Neural cell (in vitro differentiated cells): ENCODE measurements at regions not wholly inside any gene's neighbourhood (a gene's known extent, or its start where the extent isn't known, plus 50 kb on each side); places are given as distances from the start of the nearest gene placed in this dataset.

Experiments used
- H2AFZ ChIP-seq: fragments of 200-600, 300-800 bp; sonication (generic), shearing (Covaris generic); 2 replicates; pipeline ENCODE4 v1.6.0; 2014; ENCODE audit warnings: low read depth, mild to moderate bottlenecking, antibody characterized with exemption, low read length, moderate library complexity
- H3F3A ChIP-seq: fragments of 200-600 bp; shearing (Covaris generic); 2 replicates; pipeline ENCODE4 v1.6.1; 2016; ENCODE audit warnings: mild to moderate bottlenecking, moderate library complexity, mixed read lengths, antibody characterized with exemption, low read length; ENCODE audit not compliant: insufficient read depth, poor library complexity, severe bottlenecking
- H3K27ac ChIP-seq: fragments of 200-600, 300-800 bp; sonication (generic), shearing (Covaris generic); 2 replicates; pipeline ENCODE4 v1.5.1; 2014; ENCODE audit warnings: mild to moderate bottlenecking, low read length, moderate library complexity
- H3K27me3 ChIP-seq: fragments of 300-800, 200-600 bp; sonication (generic), shearing (Covaris generic); 2 replicates; pipeline ENCODE4 v1.6.0; 2014; ENCODE audit warnings: mild to moderate bottlenecking, low read depth, low read length, moderate library complexity; ENCODE audit not compliant: insufficient read depth
- H3K36me3 ChIP-seq: fragments of 300-800, 200-600 bp; sonication (generic), shearing (Covaris generic); 2 replicates; pipeline ENCODE4 v1.5.1; 2014; ENCODE audit warnings: mild to moderate bottlenecking, antibody characterized with exemption, low read length, moderate library complexity; ENCODE audit not compliant: insufficient read depth
- H3K4me2 ChIP-seq: fragments of 300-800, 200-600 bp; sonication (generic), shearing (Covaris generic); 2 replicates; pipeline ENCODE4 v1.6.0; 2014; ENCODE audit warnings: mild to moderate bottlenecking, low read length
- H3K4me3 ChIP-seq: fragments of 300-800, 200-600 bp; sonication (generic), shearing (Covaris generic); 2 replicates; pipeline ENCODE4 v1.5.1; 2014; ENCODE audit warnings: mild to moderate bottlenecking, low read length, moderate library complexity
- H3K79me2 ChIP-seq: fragments of 200-600 bp; shearing (Covaris generic); replicated peaks from 2 replicates; pipeline ENCODE4 v1.6.0; 2014; ENCODE audit warnings: mild to moderate bottlenecking, low read length, moderate library complexity; ENCODE audit not compliant: insufficient read depth
- H3K9ac ChIP-seq: fragments of 300-800, 200-600 bp; sonication (generic), shearing (Covaris generic); 2 replicates; pipeline ENCODE4 v1.6.1; 2016; ENCODE audit warnings: mild to moderate bottlenecking, low read length, mixed read lengths
- H3K9me2 ChIP-seq: fragments of 200-600 bp; shearing (Covaris generic); 2 replicates; pipeline ENCODE4 v1.6.1; 2016; ENCODE audit warnings: mild to moderate bottlenecking, low read length, mixed read lengths; ENCODE audit not compliant: insufficient read depth
- H3K9me3 ChIP-seq: fragments of 200-600, 300-800 bp; sonication (generic), shearing (Covaris generic); 2 replicates; pipeline ENCODE4 v1.6.1; 2016; ENCODE audit warnings: mild to moderate bottlenecking, mixed run types, low read length, moderate library complexity, mixed read lengths
- H4K20me1 ChIP-seq: fragments of 200-600 bp; shearing (Covaris generic); 2 replicates; pipeline ENCODE4 v1.6.1; 2016; ENCODE audit warnings: mild to moderate bottlenecking, mixed run types; ENCODE audit not compliant: insufficient read depth
- EP300 ChIP-seq: fragments of 450-650 bp; conservative IDR thresholded peaks from 2 replicates; pipeline ENCODE4 v1.6.1; 2014; ENCODE audit warnings: antibody characterized with exemption, mild to moderate bottlenecking, moderate library complexity; ENCODE audit not compliant: poor library complexity, severe bottlenecking
- EZH2 ChIP-seq: fragments of 200-600, 300-800 bp; shearing (Covaris generic), sonication (generic); IDR thresholded peaks from 2 replicates; pipeline ENCODE4 v1.6.1; 2014; ENCODE audit warnings: antibody characterized with exemption, low read length, borderline replicate concordance, mild to moderate bottlenecking; ENCODE audit not compliant: insufficient read depth, poor library complexity, severe bottlenecking
- MXI1 ChIP-seq: fragments of 450-650 bp; conservative IDR thresholded peaks from 2 replicates; pipeline ENCODE4 v1.6.1; 2014; ENCODE audit warnings: antibody characterized with exemption, mild to moderate bottlenecking; ENCODE audit not compliant: poor library complexity, severe bottlenecking
- POLR2AphosphoS5 ChIP-seq: IDR thresholded peaks from 2 replicates; pipeline ENCODE4 v1.6.1; 2012
- RAD21 ChIP-seq: fragments of 450-650 bp; conservative IDR thresholded peaks from 2 replicates; pipeline ENCODE4 v1.6.1; 2014; ENCODE audit warnings: antibody characterized with exemption, mild to moderate bottlenecking, moderate library complexity
- SMC3 ChIP-seq: fragments of 450-650 bp; conservative IDR thresholded peaks from 2 replicates; pipeline ENCODE4 v1.6.1; 2014; ENCODE audit warnings: antibody characterized with exemption, mild to moderate bottlenecking, moderate library complexity; ENCODE audit not compliant: poor library complexity
- TAF1 ChIP-seq: IDR thresholded peaks from 2 replicates; pipeline ENCODE4 v1.6.1; 2012; ENCODE audit warnings: low read depth
- TF ChIP-seq, protein P1 (sequence below): IDR thresholded peaks from 2 replicates; pipeline ENCODE4 v1.6.1; 2012; ENCODE audit warnings: borderline replicate concordance
- TF ChIP-seq, protein P2 (sequence below): fragments of 450-650 bp; IDR thresholded peaks from 2 replicates; pipeline ENCODE4 v1.5.1; 2014; ENCODE audit warnings: antibody characterized with exemption, mild to moderate bottlenecking, moderate library complexity; ENCODE audit not compliant: poor library complexity, severe bottlenecking

DNA sequence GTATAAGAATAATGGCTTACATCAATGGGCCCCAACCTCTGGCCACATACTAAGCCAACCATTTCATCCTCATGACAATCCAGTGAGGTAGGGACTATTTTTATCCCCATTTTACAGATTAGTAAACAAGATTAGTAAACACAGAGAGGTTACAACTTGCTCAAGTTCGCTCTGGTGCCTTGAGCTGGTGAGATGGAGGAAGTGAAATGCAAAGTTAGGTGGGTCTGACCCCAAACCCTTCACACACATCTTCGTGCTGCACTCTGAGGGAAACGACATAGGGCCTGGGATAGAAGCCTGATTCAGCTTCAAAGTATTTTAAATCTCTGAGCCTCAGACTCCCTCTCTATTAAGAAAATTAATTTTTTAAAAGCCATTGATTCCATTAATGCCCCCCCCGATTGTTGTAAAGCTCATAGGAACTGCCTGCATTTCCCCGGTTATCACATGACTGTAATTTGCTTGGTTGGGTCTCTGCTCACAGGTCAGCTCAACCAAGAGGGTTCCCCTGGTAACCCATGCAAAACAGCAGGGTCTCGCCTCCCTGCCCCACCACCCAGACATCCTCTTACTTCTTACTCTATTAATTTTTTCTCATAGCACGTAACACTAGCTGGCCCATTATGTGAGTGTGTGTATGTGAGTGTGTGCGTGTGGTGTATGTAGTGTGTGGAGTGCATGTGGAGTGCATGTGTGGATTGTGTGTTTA lies 221.2 kb downstream of the MAFB start:
- no peaks in the 10 kb centered on the region for H3K9me2 ChIP-seq
- H3K79me2 ChIP-seq: no peaks in the 10 kb centered on the region
- no peaks in the 10 kb centered on the region for H3K36me3 ChIP-seq
- no peak overlapping the region for H2AFZ ChIP-seq
- no peak overlapping the region for H3K4me2 ChIP-seq
- no peaks in the 10 kb centered on the region for H3K9me3 ChIP-seq
- H4K20me1 ChIP-seq: no peaks in the 10 kb centered on the region
- no peak overlapping the region for H3K4me3 ChIP-seq
- H3K27me3 ChIP-seq: no peaks in the 10 kb centered on the region
- H3K9ac ChIP-seq: no peak overlapping the region
- TF ChIP-seq EP300: no peak
- no peak for TF ChIP-seq RAD21
- TF ChIP-seq, protein P1, sequence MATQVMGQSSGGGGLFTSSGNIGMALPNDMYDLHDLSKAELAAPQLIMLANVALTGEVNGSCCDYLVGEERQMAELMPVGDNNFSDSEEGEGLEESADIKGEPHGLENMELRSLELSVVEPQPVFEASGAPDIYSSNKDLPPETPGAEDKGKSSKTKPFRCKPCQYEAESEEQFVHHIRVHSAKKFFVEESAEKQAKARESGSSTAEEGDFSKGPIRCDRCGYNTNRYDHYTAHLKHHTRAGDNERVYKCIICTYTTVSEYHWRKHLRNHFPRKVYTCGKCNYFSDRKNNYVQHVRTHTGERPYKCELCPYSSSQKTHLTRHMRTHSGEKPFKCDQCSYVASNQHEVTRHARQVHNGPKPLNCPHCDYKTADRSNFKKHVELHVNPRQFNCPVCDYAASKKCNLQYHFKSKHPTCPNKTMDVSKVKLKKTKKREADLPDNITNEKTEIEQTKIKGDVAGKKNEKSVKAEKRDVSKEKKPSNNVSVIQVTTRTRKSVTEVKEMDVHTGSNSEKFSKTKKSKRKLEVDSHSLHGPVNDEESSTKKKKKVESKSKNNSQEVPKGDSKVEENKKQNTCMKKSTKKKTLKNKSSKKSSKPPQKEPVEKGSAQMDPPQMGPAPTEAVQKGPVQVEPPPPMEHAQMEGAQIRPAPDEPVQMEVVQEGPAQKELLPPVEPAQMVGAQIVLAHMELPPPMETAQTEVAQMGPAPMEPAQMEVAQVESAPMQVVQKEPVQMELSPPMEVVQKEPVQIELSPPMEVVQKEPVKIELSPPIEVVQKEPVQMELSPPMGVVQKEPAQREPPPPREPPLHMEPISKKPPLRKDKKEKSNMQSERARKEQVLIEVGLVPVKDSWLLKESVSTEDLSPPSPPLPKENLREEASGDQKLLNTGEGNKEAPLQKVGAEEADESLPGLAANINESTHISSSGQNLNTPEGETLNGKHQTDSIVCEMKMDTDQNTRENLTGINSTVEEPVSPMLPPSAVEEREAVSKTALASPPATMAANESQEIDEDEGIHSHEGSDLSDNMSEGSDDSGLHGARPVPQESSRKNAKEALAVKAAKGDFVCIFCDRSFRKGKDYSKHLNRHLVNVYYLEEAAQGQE: no peak
- no peak for TF ChIP-seq TAF1
- no peak for TF ChIP-seq EZH2
- TF ChIP-seq, protein P2, sequence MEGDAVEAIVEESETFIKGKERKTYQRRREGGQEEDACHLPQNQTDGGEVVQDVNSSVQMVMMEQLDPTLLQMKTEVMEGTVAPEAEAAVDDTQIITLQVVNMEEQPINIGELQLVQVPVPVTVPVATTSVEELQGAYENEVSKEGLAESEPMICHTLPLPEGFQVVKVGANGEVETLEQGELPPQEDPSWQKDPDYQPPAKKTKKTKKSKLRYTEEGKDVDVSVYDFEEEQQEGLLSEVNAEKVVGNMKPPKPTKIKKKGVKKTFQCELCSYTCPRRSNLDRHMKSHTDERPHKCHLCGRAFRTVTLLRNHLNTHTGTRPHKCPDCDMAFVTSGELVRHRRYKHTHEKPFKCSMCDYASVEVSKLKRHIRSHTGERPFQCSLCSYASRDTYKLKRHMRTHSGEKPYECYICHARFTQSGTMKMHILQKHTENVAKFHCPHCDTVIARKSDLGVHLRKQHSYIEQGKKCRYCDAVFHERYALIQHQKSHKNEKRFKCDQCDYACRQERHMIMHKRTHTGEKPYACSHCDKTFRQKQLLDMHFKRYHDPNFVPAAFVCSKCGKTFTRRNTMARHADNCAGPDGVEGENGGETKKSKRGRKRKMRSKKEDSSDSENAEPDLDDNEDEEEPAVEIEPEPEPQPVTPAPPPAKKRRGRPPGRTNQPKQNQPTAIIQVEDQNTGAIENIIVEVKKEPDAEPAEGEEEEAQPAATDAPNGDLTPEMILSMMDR: no peak
- no peak for TF ChIP-seq POLR2AphosphoS5
- TF ChIP-seq MXI1: no peak
- no peak for TF ChIP-seq SMC3
- H3F3A ChIP-seq: no peaks in the 10 kb centered on the region
- H3K27ac ChIP-seq: no peak overlapping the region

DNA sequence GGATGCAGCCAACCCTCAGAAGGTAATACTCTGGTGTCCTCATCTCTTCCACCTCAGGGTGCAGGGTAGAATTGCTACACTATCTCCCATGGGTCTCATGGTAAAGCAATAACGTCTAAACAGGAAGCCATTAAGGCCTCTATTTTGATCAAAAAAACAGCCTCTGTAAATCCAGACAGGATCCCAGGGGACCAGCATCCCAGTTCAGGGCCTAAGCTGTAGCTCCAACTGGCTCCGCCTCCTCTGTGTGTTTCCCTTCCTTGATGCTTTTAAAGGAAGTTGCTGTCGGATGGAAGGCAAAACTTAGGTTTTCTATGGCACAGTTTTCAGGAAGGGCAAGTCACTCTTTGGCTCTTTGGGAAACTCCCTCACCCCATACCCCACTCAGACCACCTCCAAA lies 222.0 kb downstream of the MAFB start:
- Histone ChIP-seq H3K36me3 (no peaks in the 10 kb centered on the region), H3K27me3 (no peaks in the 10 kb centered on the region), H3K79me2 (no peaks in the 10 kb centered on the region), H3K9me2 (no peaks in the 10 kb centered on the region), H2AFZ (no peak overlapping the region), H3F3A (no peaks in the 10 kb centered on the region), H3K4me2 (no peak overlapping the region), H3K27ac (no peak overlapping the region), H3K4me3 (no peak overlapping the region), H4K20me1 (no peaks in the 10 kb centered on the region), H3K9ac (no peak overlapping the region), H3K9me3 (no peaks in the 10 kb centered on the region)
- TF ChIP-seq RAD21 (no peak), EZH2 (no peak), MXI1 (no peak), SMC3 (no peak), TAF1 (no peak), POLR2AphosphoS5 (no peak), EP300 (no peak)
- TF ChIP-seq, protein P2: no peak
- TF ChIP-seq, protein P1: no peak
